ENCODE measurements at regions not wholly inside any gene's neighbourhood (a gene's known extent, or its start where the extent isn't known, plus 50 kb on each side); places are given as distances from the start of the nearest gene placed in this dataset.

DNA sequence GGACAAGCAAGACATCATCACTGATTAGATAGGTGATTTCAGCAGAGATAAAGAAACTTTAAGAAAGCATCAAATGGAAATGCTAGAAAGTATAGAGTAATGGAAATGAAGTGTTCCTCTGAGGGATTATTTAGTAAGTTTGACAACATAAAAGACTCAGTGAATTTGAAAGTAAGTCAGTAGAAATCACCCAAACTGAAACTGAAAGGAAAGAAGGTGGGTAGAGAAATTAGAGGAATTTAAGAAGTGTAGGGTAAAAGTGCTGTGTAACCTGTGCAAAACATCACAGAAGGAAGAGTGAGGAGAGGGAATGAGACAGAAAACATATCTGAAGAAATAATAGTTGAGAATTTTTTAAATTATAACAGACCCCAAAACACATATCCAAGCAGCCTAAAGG, 343.1 kb downstream of the CBLN2 start:
- TF ChIP-seq SIN3A (IDR thresholded peaks at IDR 0.05; ENCODE audit: low read depth) (no peak), EZH2phosphoT487 (IDR thresholded peaks at IDR 0.05; ENCODE audit: borderline replicate concordance) (no peak), POLR2A (IDR thresholded peaks at IDR 0.05; ENCODE audit: borderline replicate concordance, extremely low read depth, insufficient read depth, insufficient read length) (no peak), RAD21 (IDR thresholded peaks at IDR 0.05; ENCODE audit: low read depth) (no peak), JUND (IDR thresholded peaks at IDR 0.05) (no peak), EZH2 (IDR thresholded peaks at IDR 0.05) (no peak)
- TF ChIP-seq, protein P1, sequence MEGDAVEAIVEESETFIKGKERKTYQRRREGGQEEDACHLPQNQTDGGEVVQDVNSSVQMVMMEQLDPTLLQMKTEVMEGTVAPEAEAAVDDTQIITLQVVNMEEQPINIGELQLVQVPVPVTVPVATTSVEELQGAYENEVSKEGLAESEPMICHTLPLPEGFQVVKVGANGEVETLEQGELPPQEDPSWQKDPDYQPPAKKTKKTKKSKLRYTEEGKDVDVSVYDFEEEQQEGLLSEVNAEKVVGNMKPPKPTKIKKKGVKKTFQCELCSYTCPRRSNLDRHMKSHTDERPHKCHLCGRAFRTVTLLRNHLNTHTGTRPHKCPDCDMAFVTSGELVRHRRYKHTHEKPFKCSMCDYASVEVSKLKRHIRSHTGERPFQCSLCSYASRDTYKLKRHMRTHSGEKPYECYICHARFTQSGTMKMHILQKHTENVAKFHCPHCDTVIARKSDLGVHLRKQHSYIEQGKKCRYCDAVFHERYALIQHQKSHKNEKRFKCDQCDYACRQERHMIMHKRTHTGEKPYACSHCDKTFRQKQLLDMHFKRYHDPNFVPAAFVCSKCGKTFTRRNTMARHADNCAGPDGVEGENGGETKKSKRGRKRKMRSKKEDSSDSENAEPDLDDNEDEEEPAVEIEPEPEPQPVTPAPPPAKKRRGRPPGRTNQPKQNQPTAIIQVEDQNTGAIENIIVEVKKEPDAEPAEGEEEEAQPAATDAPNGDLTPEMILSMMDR (IDR thresholded peaks at IDR 0.05 in 2 of 3, conservative IDR thresholded peaks at IDR 0.05 in 1 of 3; ENCODE audit: borderline replicate concordance in 1 of 3, insufficient read depth in 1 of 3, low read depth in 2 of 3, low read length in 2 of 3) = no peak
- TF ChIP-seq, protein P2, sequence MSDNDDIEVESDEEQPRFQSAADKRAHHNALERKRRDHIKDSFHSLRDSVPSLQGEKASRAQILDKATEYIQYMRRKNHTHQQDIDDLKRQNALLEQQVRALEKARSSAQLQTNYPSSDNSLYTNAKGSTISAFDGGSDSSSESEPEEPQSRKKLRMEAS (IDR thresholded peaks at IDR 0.05) = no peak

Measured in HCT116 (cell line).